Activated T-helper 1 cell treated with anti-CD3 and anti-CD28 coated beads, Interleukin-12 subunit alpha, Interleukin-12 subunit beta, Interleukin-2, Interleukin-4 antibody, amounts not matched to agents 30 ng/mL and 10 ng/mL and 1 ng/mL, durations not matched to agents 14 hours and 24 hours and 36 hours (primary cell): ENCODE measurements at regions not wholly inside any gene's neighbourhood (a gene's known extent, or its start where the extent isn't known, plus 50 kb on each side); places are given as distances from the start of the nearest gene placed in this dataset.

Source experiments
- DNase-seq: peaks from one replicate; pipeline ENCODE4 v3.0.0; 2021; ENCODE audit warnings: low spot score
- H3K27ac Mint-ChIP-seq: one replicate; pipeline ENCODE4 v1.8.0; 2021; ENCODE audit warnings: mild to moderate bottlenecking, mixed read lengths
- H3K27me3 Mint-ChIP-seq: one replicate; pipeline ENCODE4 v1.8.0; 2022; ENCODE audit warnings: mild to moderate bottlenecking, moderate library complexity, mixed read lengths; ENCODE audit not compliant: insufficient read depth
- H3K36me3 Mint-ChIP-seq: one replicate; pipeline ENCODE4 v1.8.0; 2021; ENCODE audit warnings: low read depth, mixed read lengths
- H3K4me1 Mint-ChIP-seq: one replicate; pipeline ENCODE4 v1.8.0; 2021; ENCODE audit warnings: low read depth, mixed read lengths
- H3K4me3 Mint-ChIP-seq: one replicate; pipeline ENCODE4 v1.8.0; 2021; ENCODE audit warnings: mild to moderate bottlenecking, moderate library complexity, mixed read lengths
- H3K9me3 Mint-ChIP-seq: one replicate; pipeline ENCODE4 v1.8.0; 2021; ENCODE audit warnings: mixed read lengths
- intact Hi-C: fragments of 100-400 bp; cut with micrococcal nuclease; formaldehyde crosslinking; loops from one replicate; pipeline ENCODE4 v1.15.1; 2024

DNA sequence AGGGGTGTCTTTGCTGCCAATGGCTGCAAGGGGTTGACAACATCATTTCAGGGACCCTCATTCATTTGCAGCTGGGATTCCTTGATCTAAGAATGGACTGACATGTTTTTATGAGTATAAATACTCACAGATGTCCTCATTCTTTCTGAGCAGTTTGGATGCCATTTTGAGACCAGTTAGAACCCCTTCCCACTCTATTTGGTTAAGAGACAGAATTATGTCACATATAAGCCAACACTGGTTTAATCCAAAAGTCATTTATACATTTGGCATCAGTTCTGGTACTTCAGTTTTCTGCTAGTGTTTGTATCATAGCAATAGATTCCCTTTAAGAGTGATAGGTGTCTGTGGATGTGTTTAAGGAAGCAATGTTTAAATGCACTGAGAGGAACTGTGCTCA is 248.8 kb downstream of the SAMD5 start:
- Mint-ChIP-seq H3K4me3 (no peak overlapping the region), H3K36me3 (no peaks in the 10 kb centered on the region), H3K27me3 (no peaks in the 10 kb centered on the region), H3K4me1 (no peaks in the 10 kb centered on the region), H3K27ac (no peak overlapping the region), H3K9me3 (no peaks in the 10 kb centered on the region)
- intact Hi-C loops = no loop called here
- DNase-seq = no peak

- DNase-seq = no peak
- intact Hi-C loops = no loop called here
- no peaks in the 10 kb centered on the region for H3K9me3 Mint-ChIP-seq
- H3K27ac Mint-ChIP-seq = no peak overlapping the region
- H3K4me1 Mint-ChIP-seq = no peaks in the 10 kb centered on the region
- no peak overlapping the region for H3K4me3 Mint-ChIP-seq
- H3K36me3 Mint-ChIP-seq = no peaks in the 10 kb centered on the region
- no peaks in the 10 kb centered on the region for H3K27me3 Mint-ChIP-seq
Observed at GRCh38 chr6:147758303-147758702, 249.8 kb downstream of the SAMD5 start.

- H3K9me3 Mint-ChIP-seq = no peaks in the 10 kb centered on the region
- H3K27me3 Mint-ChIP-seq = no peaks in the 10 kb centered on the region
- no peak overlapping the region for H3K27ac Mint-ChIP-seq
- no peaks in the 10 kb centered on the region for H3K4me1 Mint-ChIP-seq
- no peaks in the 10 kb centered on the region for H3K36me3 Mint-ChIP-seq
- H3K4me3 Mint-ChIP-seq = no peak overlapping the region
- no peak for DNase-seq
- intact Hi-C loops = no loop called here
Observed at GRCh38 chr6:147759093-147759492, 250.6 kb downstream of the SAMD5 start.

GRCh38 chr6:147759536-147759935 is 251.0 kb downstream of the SAMD5 start:
- intact Hi-C loops = no loop called here

GRCh38 chr6:147765541-147765940 is 257.1 kb downstream of the SAMD5 start:
- Mint-ChIP-seq H3K4me3 (no peak overlapping the region), H3K27me3 (no peaks in the 10 kb centered on the region), H3K4me1 (no peaks in the 10 kb centered on the region), H3K9me3 (no peaks in the 10 kb centered on the region), H3K27ac (no peak overlapping the region), H3K36me3 (no peaks in the 10 kb centered on the region)
- DNase-seq = no peak
- intact Hi-C loops = no loop called here

More at GRCh38 chr6:147759536-147759935, 251.0 kb downstream of the SAMD5 start:
- Mint-ChIP-seq H3K27ac (no peak overlapping the region), H3K9me3 (no peaks in the 10 kb centered on the region), H3K36me3 (no peaks in the 10 kb centered on the region), H3K4me3 (no peak overlapping the region), H3K4me1 (no peaks in the 10 kb centered on the region), H3K27me3 (no peaks in the 10 kb centered on the region)
- DNase-seq = no peak

DNA sequence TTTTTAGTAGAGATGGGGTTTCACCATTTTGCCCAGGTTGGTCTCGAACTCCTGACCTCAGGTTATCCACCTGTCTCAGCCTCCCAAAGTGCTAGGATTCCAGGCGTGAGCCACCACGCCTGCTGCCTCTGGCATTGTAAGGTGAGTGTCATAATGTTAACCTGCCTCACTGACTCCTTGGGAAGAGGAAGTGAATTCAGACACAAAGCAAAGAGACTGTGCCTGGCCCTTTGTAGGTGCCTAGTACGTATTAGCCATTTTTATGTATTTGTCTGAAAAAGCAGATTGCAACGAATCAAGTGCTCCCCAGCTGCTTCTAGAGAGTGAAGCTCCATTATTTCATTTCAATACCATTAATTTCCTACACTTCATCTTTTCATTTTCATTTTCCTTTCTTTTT is 260.5 kb downstream of the SAMD5 start:
- no peak overlapping the region for H3K4me3 Mint-ChIP-seq
- DNase-seq = no peak
- no peaks in the 10 kb centered on the region for H3K36me3 Mint-ChIP-seq
- no peaks in the 10 kb centered on the region for H3K4me1 Mint-ChIP-seq
- H3K27me3 Mint-ChIP-seq = no peaks in the 10 kb centered on the region
- intact Hi-C loops = no loop called here
- no peak overlapping the region for H3K27ac Mint-ChIP-seq
- no peaks in the 10 kb centered on the region for H3K9me3 Mint-ChIP-seq

GRCh38 chr6:147769496-147770087 is 261.1 kb downstream of the SAMD5 start:
- Mint-ChIP-seq H3K27me3 (no peaks in the 10 kb centered on the region), H3K4me3 (no peak overlapping the region), H3K9me3 (no peaks in the 10 kb centered on the region), H3K36me3 (no peaks in the 10 kb centered on the region), H3K27ac (no peak overlapping the region), H3K4me1 (no peaks in the 10 kb centered on the region)
- no peak for DNase-seq
- intact Hi-C loops = no loop called here

- Mint-ChIP-seq H3K4me3 (no peak overlapping the region), H3K36me3 (no peaks in the 10 kb centered on the region), H3K27me3 (no peaks in the 10 kb centered on the region), H3K9me3 (no peaks in the 10 kb centered on the region), H3K27ac (no peak overlapping the region), H3K4me1 (no peaks in the 10 kb centered on the region)
- intact Hi-C loops = no loop called here
- DNase-seq = no peak
Observed at GRCh38 chr6:147770221-147770620, 261.7 kb downstream of the SAMD5 start.

GRCh38 chr6:147772724-147773123 is 264.2 kb downstream of the SAMD5 start:
- Mint-ChIP-seq H3K27me3 (no peaks in the 10 kb centered on the region), H3K4me3 (no peak overlapping the region), H3K4me1 (no peaks in the 10 kb centered on the region), H3K9me3 (no peaks in the 10 kb centered on the region), H3K27ac (no peak overlapping the region), H3K36me3 (no peaks in the 10 kb centered on the region)
- intact Hi-C loops = no loop called here
- no peak for DNase-seq

DNA sequence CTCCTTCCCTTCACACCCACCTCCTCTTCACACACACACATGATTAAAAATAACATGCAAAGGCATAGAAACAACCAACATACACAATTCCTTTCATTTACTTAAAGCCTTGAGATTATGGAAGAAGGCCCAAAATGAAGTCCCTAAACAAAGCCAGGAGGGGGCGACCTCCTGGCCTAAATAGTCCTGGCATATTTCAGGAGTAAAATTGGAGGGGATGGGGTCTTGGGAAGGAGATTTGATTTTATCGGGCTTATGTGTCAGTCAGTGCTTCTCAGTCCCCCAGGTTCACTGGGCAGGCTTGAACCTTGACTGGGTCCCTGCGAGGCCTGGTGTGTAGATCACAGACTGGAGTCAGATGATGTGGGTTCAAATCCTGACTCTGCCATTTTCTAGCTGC is 266.4 kb downstream of the SAMD5 start:
- no peak for DNase-seq
- Mint-ChIP-seq H3K36me3 (no peaks in the 10 kb centered on the region), H3K4me3 (no peak overlapping the region), H3K4me1 (no peaks in the 10 kb centered on the region), H3K27me3 (peaks cover 2% of the 10 kb centered on the region), H3K27ac (no peak overlapping the region), H3K9me3 (no peaks in the 10 kb centered on the region)
- intact Hi-C loops = no loop called here

DNA sequence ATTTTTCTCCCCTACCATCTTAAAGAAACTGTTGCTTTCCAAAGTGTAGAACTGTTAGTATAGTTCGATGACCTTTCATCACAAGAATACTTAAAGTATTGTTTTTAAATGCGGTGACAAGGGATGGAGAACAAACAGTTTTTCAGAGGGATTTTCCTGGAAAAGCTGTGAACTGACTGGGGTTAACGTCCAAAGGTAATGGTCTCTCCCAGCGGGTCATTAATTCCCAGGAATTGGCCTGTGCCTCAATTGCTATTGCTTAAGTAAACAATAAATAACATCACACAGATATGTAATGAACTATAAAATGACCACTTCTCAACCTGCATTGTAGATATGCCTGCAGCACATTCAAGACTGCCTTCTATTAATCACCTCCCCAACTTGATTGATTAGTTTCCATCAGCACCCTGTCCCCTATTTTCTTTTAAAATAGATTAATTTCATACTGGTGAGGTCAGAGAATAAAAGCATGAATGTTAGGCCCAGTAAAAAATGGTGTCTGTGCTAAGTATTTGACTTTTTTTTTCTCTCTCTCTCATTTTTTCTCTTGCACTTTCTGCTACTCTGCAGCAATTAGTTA is 268.2 kb downstream of the SAMD5 start:
- Mint-ChIP-seq H3K27me3 (peaks cover 2% of the 10 kb centered on the region), H3K27ac (no peak overlapping the region), H3K36me3 (no peaks in the 10 kb centered on the region), H3K9me3 (no peaks in the 10 kb centered on the region), H3K4me3 (no peak overlapping the region), H3K4me1 (no peaks in the 10 kb centered on the region)
- intact Hi-C loops = no loop called here
- no peak for DNase-seq

DNA sequence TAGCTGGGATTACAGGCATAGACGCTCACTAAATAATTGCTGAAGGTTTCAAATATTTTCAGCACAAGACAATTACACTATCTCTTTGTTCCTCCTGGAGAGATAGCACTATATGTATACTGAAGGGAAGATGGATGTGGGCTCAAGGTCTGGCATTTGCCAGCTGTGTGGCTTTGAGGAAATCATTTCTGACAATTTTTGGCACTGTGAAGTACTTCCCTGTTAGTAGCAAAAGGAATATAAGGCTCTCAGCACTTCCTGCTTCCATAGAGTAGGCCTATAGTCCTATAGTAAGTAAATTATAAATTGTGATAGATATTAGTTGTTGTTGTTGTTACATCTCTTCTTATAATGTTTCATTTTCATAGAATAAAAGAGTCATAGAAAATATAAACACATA is 271.1 kb downstream of the SAMD5 start:
- no peaks in the 10 kb centered on the region for H3K36me3 Mint-ChIP-seq
- peaks cover 2% of the 10 kb centered on the region for H3K27me3 Mint-ChIP-seq
- H3K9me3 Mint-ChIP-seq = no peaks in the 10 kb centered on the region
- no peaks in the 10 kb centered on the region for H3K4me1 Mint-ChIP-seq
- no peak for DNase-seq
- intact Hi-C loops = no loop called here
- no peak overlapping the region for H3K27ac Mint-ChIP-seq
- no peak overlapping the region for H3K4me3 Mint-ChIP-seq

- intact Hi-C loops = no loop called here
- Mint-ChIP-seq H3K27ac (no peak overlapping the region), H3K9me3 (no peaks in the 10 kb centered on the region), H3K27me3 (peaks cover 5% of the 10 kb centered on the region), H3K36me3 (no peaks in the 10 kb centered on the region), H3K4me3 (no peak overlapping the region), H3K4me1 (no peaks in the 10 kb centered on the region)
- DNase-seq = no peak
Observed at GRCh38 chr6:147782302-147782701, 273.8 kb downstream of the SAMD5 start.

DNA sequence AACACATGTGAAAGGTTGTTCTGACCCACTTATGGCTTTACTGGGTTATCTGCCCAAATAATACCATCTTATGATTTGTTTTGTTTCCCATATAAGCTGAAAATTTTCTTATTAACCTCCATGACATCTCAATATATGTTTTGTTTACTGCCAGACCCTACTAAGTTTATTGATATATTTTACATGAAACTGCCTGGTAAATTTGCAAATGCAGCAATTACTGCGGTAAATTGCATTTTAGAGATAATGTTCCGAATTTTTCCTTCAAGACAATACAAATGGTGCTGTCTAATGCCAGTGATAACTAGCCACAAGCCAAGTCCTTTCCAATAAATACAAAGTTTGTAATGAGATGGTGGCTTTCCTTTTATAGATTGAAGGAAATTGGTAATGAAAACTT is 275.9 kb downstream of the SAMD5 start:
- Mint-ChIP-seq H3K36me3 (no peaks in the 10 kb centered on the region), H3K27ac (no peak overlapping the region), H3K9me3 (no peaks in the 10 kb centered on the region), H3K4me1 (no peaks in the 10 kb centered on the region), H3K4me3 (no peak overlapping the region), H3K27me3 (peaks cover 3% of the 10 kb centered on the region)
- DNase-seq = no peak
- intact Hi-C loops = no loop called here
